Caco-2 (cell line): ENCODE measurements at regions not wholly inside any gene's neighbourhood (a gene's known extent, or its start where the extent isn't known, plus 50 kb on each side); places are given as distances from the start of the nearest gene placed in this dataset.
A peak's percentile ranks its signal among the peaks of the same experiment; 100 is the strongest.

Experiments
- BruUV-seq: library from RNA; stranded (reverse); fragments of 400-500 nt; replicated peaks from 2 replicates; lab custom pipeline; 2021; lab: Mats Ljungman, UMichigan
- CTCF ChIA-PET: fragments of 300-600 bp; sonication (Branson Sonifier 250); formaldehyde crosslinking; loops from one replicate; lab custom pipeline; 2022; ENCODE audit warnings: antibody characterized with exemption; lab: Charles Lee
- POLR2A ChIA-PET: fragments of 300-600 bp; sonication (Branson Sonifier 250); formaldehyde crosslinking; loops from one replicate; lab custom pipeline; 2022; ENCODE audit warnings: antibody characterized with exemption; lab: Charles Lee
- DNase-seq, 2 experiments: peaks; one replicate each; pipeline versions ENCODE4 v3.0.0 to v3.0.0-alpha.2; 2020 to 2022
- H3K27me3 ChIP-seq: replicated peaks from 2 replicates; pipeline ENCODE4 v1.6.0; 2011; ENCODE audit warnings: low read length; ENCODE audit not compliant: control insufficient read depth, insufficient read depth
- H3K36me3 ChIP-seq: 2 replicates; pipeline ENCODE4 v1.5.1; 2011; ENCODE audit warnings: low read length; ENCODE audit not compliant: control insufficient read depth, insufficient read depth
- H3K4me1 ChIP-seq: fragments of 250-450 bp; sonication (Bioruptor Pico); 2 replicates; pipeline ENCODE4 v1.5.1; 2020; ENCODE audit warnings: mild to moderate bottlenecking
- H3K4me3 ChIP-seq: 2 replicates; pipeline ENCODE4 v1.5.1; 2011; ENCODE audit warnings: low read depth, mild to moderate bottlenecking, control low read depth, low read length
- H3K9me3 ChIP-seq: fragments of 250-450 bp; sonication (Bioruptor Pico); 2 replicates; pipeline ENCODE4 v1.5.1; 2020; ENCODE audit warnings: mild to moderate bottlenecking, moderate library complexity
- H3K27ac Mint-ChIP-seq: one replicate; pipeline ENCODE4 v1.8.0; 2022; ENCODE audit warnings: mixed read lengths; ENCODE audit not compliant: unreplicated experiment
- H3K27me3 Mint-ChIP-seq: one replicate; pipeline ENCODE4 v1.8.0; 2022; ENCODE audit warnings: mixed read lengths; ENCODE audit not compliant: insufficient read depth, unreplicated experiment
- H3K36me3 Mint-ChIP-seq: one replicate; pipeline ENCODE4 v1.8.0; 2022; ENCODE audit warnings: mild to moderate bottlenecking, mixed read lengths; ENCODE audit not compliant: insufficient read depth, unreplicated experiment
- H3K4me1 Mint-ChIP-seq: one replicate; pipeline ENCODE4 v1.8.0; 2022; ENCODE audit warnings: low read depth, mixed read lengths; ENCODE audit not compliant: unreplicated experiment
- H3K4me3 Mint-ChIP-seq: one replicate; pipeline ENCODE4 v1.8.0; 2022; ENCODE audit warnings: mild to moderate bottlenecking, moderate library complexity, mixed read lengths; ENCODE audit not compliant: unreplicated experiment
- H3K9me3 Mint-ChIP-seq: one replicate; pipeline ENCODE4 v1.8.0; 2022; ENCODE audit warnings: mixed read lengths; ENCODE audit not compliant: unreplicated experiment
- CTCF ChIP-seq, 2 experiments: fragments of 200-600 bp in 1 of 2; IDR thresholded peaks; 1 replicate in 1 of 2; 2 replicates in 1 of 2; pipeline versions ENCODE4 v1.5.1 to v1.8.0; 2011 to 2022; ENCODE audit warnings: antibody characterized with exemption in 1 of 2, control low read depth in 1 of 2, inconsistent platforms in 1 of 2, low read depth in 1 of 2, low read length in 1 of 2, mild to moderate bottlenecking in 1 of 2, moderate library complexity in 1 of 2; ENCODE audit not compliant: insufficient read depth in 1 of 2, severe bottlenecking in 1 of 2, unreplicated experiment in 1 of 2
- intact Hi-C: fragments of 100-400 bp; cut with micrococcal nuclease; formaldehyde crosslinking; loops from one replicate; pipeline ENCODE4 v1.10.0; 2022; ENCODE audit not compliant: unreplicated experiment

- intact Hi-C loops: loop anchor here (5.0 kb wide), 1 partner anchor 34 kb away; no protein-coding TSS in a partner anchor
- Mint-ChIP-seq H3K4me1 (peaks cover 12% of the 10 kb centered on the region), H3K27ac (peak overlapping the region; percentile 78), H3K9me3 (peaks cover 25% of the 10 kb centered on the region), H3K36me3 (no peaks in the 10 kb centered on the region), H3K4me3 (peak overlapping the region; percentile 51), H3K27me3 (no peaks in the 10 kb centered on the region)
- H3K9me3 ChIP-seq: peaks cover 19% of the 10 kb centered on the region
- H3K36me3 ChIP-seq: no peaks in the 10 kb centered on the region
- peak; percentile 53 to 61 for DNase-seq
- ChIA-PET CTCF (no interaction called here), POLR2A (no interaction called here)
- TF ChIP-seq CTCF (IDR thresholded peaks at IDR 0.05; ENCODE audit: insufficient read depth in 1 of 2, low read depth in 1 of 2, low read length in 1 of 2, severe bottlenecking in 1 of 2, unreplicated experiment in 1 of 2): no peak
- H3K4me3 ChIP-seq: no peak overlapping the region
- H3K4me1 ChIP-seq: peaks cover 25% of the 10 kb centered on the region
- no peaks in the 10 kb centered on the region for H3K27me3 ChIP-seq
- BruUV-seq: no TSS peak
Measured at GRCh38 chr14:95381726-95382125, 62.0 kb upstream of the CLMN start.

- DNase-seq: no peak
- no peaks in the 10 kb centered on the region for H3K27me3 ChIP-seq
- H3K4me3 Mint-ChIP-seq: no peak overlapping the region
- CTCF ChIA-PET: no interaction called here
- H3K9me3 ChIP-seq: peaks cover 19% of the 10 kb centered on the region
- BruUV-seq: no TSS peak
- H3K9me3 Mint-ChIP-seq: peaks cover 25% of the 10 kb centered on the region
- no peaks in the 10 kb centered on the region for H3K27me3 Mint-ChIP-seq
- H3K36me3 Mint-ChIP-seq: no peaks in the 10 kb centered on the region
- H3K36me3 ChIP-seq: no peaks in the 10 kb centered on the region
- no peak for TF ChIP-seq CTCF (IDR thresholded peaks at IDR 0.05; ENCODE audit: insufficient read depth in 1 of 2, low read depth in 1 of 2, low read length in 1 of 2, severe bottlenecking in 1 of 2, unreplicated experiment in 1 of 2)
- POLR2A ChIA-PET: interaction anchor here (0.6 kb wide), 1 partner anchor 223 kb away, joined by 3 read pairs; the partner anchor contains the start of gene DICER1
- H3K4me3 ChIP-seq: no peak overlapping the region
- H3K4me1 Mint-ChIP-seq: peaks cover 10% of the 10 kb centered on the region
- intact Hi-C loops: loop anchor here (5.0 kb wide), 1 partner anchor 33 kb away; no protein-coding TSS in a partner anchor
- H3K27ac Mint-ChIP-seq: no peak overlapping the region
- H3K4me1 ChIP-seq: peaks cover 25% of the 10 kb centered on the region
Measured at GRCh38 chr14:95380350-95381042, 60.8 kb upstream of the CLMN start.

- no peak for DNase-seq
- no peaks in the 10 kb centered on the region for H3K36me3 Mint-ChIP-seq
- no peak for TF ChIP-seq CTCF (IDR thresholded peaks at IDR 0.05; ENCODE audit: insufficient read depth in 1 of 2, low read depth in 1 of 2, low read length in 1 of 2, severe bottlenecking in 1 of 2, unreplicated experiment in 1 of 2)
- no peak overlapping the region for H3K27ac Mint-ChIP-seq
- POLR2A ChIA-PET: interaction anchor here (0.6 kb wide), 1 partner anchor 222 kb away, joined by 3 read pairs; the partner anchor contains the start of gene DICER1
- no TSS peak for BruUV-seq
- peaks cover 25% of the 10 kb centered on the region for H3K9me3 Mint-ChIP-seq
- no peaks in the 10 kb centered on the region for H3K27me3 ChIP-seq
- H3K9me3 ChIP-seq: peaks cover 19% of the 10 kb centered on the region
- H3K4me3 ChIP-seq: no peak overlapping the region
- no peak overlapping the region for H3K4me3 Mint-ChIP-seq
- CTCF ChIA-PET: no interaction called here
- peaks cover 10% of the 10 kb centered on the region for H3K4me1 Mint-ChIP-seq
- H3K36me3 ChIP-seq: no peaks in the 10 kb centered on the region
- no peaks in the 10 kb centered on the region for H3K27me3 Mint-ChIP-seq
- H3K4me1 ChIP-seq: peaks cover 25% of the 10 kb centered on the region
- intact Hi-C loops: loop anchor here (5.0 kb wide), 1 partner anchor 32 kb away; no protein-coding TSS in a partner anchor
Measured at GRCh38 chr14:95379634-95380033, 59.9 kb upstream of the CLMN start.
